ENCODE measurements at regions not wholly inside any gene's neighbourhood (a gene's known extent, or its start where the extent isn't known, plus 50 kb on each side); places are given as distances from the start of the nearest gene placed in this dataset.

DNA sequence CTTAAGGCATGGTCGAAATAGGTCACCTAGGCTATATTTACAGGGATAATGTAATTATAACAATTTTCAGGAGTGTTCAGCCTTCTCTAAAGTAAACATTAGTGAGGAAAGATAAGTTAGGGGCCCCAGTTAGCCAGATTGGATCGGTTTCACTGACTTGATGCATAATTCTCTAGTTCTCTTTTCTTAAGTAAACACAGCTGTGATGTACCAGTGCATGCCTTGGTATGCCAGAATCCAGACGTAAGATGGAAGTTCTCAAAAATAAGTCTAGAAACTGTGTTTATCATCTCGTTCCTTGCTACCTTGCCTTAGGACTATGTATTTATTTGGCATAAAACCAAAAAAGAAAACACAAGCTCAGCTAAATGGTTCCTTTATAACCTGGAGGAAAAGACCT, 442.2 kb upstream of the CLINT1 start:
- no peak for DNase-seq (ENCODE audit: low read depth)

DNA sequence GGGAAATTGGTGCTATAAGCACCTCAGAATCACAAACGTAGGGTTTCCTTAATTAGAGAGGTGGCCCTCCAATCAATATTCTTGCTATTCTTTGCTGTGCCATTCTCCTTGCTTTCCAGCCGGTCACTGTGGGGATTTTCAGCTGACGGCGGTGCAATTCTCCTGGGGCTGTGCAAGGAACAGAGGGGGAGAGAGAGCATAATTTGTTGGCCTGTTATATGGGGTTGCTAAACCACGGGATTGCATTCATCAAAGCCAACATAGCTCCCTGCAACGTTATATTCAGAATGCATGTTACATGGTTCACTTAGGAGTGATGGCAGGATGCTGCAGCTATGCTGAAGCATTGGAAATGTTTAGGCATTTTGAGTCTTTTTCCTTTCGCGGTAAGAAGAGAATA, 441.3 kb upstream of the CLINT1 start:
- no peak for DNase-seq (ENCODE audit: low read depth)

DNA sequence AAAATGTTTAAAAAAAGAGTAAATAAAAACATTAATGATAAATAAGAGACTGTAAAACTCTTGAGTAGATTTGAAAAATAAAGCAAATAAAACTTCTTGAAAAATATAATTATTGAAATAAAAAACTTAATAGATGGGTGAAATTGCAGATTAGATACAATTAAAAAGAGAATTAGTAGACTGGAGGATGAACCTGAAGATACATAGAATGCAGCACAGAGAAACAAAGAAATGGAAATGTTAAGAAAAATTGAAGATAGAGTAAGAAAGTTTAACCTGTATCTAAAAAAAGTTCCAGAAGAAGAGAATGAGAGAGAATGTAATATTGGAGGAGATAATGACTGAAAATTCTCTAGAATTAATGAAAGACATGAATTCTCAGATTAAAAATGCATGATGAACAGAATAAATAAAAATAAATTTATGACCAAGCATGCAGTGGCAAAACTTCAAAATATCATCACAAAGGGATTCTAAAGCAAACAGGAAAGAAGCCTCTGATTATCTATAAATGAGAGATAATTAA, 438.1 kb upstream of the CLINT1 start:
- no peak for DNase-seq (ENCODE audit: low read depth)

DNA sequence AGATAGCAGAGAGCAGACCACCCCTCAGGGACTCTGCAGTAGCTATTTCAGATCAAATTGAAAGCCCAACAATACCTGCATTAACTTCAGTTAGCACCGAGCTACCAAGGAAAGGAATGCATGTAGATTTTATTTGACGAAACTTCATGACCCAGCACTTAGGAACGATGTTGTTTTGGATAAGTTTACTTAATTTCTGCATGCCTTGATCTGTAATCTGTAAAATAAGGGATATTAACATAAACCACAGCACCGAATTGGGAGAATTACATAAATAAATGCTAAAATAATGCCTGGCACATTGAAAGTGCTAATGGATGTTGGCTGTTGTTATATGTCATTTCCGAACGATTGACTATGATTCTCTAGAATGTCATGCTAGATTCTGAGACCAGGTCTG, 435.8 kb upstream of the CLINT1 start:
- DNase-seq (ENCODE audit: low read depth): no peak

DNA sequence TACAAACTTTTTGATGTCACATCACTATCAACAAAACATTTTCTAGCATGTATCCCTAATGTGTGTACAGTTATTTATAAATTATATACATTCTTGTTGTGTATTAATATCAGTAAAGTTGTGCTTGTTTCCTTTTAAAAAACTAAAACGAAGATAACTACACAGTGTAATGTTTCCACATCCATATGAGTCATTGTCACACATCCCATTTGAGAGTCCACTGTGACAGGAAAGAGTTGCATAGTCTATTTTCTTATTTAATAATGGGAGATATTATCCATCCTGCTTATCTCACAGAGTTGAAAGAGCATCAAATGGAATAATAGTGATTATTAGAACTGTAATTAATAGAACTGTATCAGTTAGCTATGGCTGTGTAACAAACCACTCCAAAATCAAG, 434.0 kb upstream of the CLINT1 start:
- DNase-seq (ENCODE audit: low read depth): no peak

DNA sequence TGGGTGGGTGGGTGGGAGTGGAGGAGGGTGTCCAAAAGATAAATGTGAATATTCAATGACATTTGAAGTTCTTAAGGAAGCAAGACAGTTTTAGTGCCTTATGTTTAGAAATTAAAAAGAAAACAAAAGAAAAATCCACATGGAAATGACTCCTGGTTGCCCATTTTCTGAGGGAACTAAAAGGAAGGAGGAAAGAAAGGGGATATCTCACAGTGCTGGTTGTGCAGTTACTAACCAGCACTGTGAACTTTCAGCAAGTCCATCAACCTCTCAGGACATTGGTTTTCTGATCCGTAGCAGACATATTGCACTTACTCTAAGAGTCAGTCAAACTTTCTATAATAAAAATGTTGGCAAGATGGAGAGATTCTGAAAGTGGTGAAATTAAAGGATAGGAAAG, 431.0 kb upstream of the CLINT1 start:
- no peak for DNase-seq (ENCODE audit: low read depth)

DNA sequence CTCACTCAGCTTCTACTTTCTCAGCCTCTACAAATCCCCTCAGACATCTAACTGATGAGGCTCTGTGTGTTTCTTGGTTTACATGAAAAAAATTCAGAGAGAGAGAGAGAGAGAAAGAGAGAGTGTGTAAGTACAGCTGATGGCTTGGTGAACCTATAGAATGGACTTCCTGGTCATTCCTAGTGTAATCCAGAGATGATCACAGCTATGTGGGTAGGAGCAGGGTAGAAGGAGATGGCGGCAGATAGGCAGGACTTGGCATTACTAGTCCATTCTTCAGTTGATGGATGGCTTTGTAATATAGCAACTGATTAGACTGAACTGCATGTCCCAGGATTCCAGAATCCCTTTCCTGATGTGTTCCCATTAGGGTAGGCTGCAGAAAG, 429.3 kb upstream of the CLINT1 start:
- no peak for DNase-seq (ENCODE audit: low read depth)

DNA sequence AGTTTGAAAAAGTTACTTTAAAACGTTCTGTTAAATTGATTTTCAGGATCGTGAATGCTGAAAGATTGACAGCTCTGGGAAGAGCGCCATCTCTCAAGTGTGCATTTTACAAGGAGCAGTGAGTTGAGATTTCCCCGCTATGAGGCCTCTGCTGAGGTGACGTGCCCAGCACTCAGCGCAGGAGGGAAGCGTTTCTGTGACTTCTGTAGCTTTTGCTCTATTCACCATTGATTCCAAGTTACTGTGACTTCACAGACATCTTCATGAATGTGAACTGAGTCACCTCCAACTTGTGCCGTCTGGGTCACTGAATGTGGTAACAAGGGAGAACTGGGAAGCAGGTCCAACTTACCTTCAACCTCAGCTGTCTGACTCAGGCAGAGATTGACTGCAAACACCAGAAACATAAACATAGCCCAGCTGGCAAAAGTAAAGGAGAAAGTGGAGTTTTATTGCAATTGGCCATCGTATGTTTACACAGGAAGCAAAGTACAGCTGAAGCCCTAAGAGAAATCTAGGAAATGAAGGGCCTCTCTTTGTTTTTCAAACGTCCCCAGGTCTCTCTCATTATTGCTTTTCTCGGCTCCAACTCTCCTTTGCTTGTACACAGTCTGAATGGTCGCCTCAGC, 428.8 kb upstream of the CLINT1 start:
- no peak for DNase-seq (ENCODE audit: low read depth)

DNA sequence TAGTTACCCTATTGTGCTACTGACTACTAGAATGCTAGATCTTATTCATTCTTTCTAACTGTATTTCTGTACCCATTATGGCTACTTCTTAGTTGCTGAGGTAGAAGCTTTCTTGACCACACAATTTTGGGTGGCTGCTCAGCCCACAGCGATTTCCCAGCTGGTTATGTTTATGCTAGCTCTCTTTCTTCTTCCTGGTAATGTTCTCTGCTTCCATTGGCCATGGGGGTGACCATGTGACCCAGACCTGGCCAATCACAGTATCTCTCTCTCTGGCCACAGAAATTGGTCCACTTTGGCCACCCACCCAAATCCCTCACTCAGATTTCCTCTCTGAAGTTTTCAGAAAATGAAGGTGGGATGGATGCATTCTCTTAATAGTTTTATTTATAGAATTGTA, 427.9 kb upstream of the CLINT1 start:
- DNase-seq (ENCODE audit: low read depth): no peak

DNA sequence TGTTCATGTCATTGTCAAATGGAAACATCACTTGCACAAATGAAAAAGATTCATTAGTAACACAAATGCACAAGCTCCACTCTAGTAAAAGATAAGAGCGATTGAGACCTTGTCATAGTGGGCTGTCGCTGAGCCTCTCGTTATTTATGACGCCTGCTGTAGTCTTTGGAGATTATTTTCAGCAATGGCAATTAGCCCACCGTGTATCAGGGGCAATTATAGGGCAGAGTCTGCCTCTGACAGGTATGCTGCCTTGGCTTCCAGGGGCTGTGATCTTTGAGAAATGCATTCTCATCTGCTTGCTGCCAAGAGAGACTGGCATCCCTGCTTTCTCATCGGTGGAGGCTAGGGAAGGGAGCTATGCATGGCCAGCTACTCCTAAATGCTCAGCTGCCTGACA, 426.8 kb upstream of the CLINT1 start:
- DNase-seq (ENCODE audit: low read depth): no peak

DNA sequence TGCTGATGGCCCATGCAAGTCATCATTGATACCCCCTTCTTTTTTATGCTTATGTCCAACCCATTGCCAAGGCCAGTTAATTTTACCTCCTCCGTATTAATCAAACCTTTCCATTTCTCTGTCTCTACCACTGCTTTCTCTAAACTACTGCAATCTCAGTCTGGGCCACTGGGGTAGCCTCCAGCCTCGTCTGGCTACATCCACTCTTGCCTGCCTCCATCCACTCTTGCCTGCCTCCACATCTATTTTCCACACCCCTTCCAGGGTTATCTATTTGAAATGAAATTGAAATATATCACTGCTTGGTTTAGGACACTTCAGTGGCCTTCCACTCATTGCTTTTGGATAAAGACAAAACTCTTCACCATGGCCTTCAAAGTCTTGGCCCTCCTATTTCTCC, 425.3 kb upstream of the CLINT1 start:
- DNase-seq (ENCODE audit: low read depth): no peak

DNA sequence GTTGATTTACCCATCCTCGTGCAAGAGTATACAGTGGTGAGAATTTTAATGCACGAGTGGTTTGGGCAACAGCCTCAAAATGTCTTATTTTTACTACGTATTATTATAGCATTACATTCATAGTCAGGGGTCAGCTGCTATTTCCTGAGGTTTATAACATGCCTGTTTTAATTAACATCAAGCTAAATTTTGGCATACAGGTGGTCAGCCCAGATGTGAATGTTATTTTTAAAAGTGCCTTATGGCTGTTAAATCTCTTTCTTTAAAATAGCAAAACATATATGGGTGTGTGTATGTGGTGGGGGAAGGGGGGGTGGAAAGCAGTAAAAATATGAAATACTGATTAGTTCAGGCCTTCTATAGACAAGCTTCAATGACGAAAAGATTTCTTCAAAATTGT, 424.5 kb upstream of the CLINT1 start:
- no peak for DNase-seq (ENCODE audit: low read depth)

DNA sequence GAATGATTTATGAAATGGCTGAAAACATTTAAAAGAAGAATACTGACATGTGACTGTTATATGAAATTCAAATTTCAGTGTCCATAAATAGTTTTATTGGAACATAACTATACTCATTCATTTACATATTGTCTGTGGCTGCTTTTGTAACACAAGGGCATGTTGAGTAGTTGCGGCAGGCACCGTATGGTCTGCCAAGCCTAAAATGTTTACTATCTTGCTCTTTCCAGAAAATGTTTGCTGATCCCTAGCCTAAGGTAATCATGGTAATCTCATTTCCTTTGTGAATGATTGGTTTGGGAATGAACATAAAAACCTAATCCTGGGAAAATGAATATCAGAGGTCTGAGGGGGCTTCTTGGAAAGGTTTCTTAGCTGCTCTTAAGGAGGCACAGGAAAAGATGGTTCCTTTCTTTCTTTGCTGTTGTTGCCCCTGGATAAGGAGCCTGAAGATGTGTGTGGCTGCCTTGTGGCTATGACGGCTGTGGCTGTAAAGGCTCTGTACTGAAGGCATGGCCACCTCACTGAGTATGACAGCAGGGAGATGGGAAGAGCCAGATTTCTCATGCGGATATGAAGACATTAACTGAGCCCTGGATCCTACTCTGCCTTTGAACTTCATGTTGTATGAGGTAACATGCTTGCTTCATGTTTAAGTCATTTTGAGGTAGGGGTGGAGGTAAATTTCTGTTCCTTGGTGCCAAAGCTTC, 419.4 kb upstream of the CLINT1 start:
- DNase-seq (ENCODE audit: low read depth): no peak

DNA sequence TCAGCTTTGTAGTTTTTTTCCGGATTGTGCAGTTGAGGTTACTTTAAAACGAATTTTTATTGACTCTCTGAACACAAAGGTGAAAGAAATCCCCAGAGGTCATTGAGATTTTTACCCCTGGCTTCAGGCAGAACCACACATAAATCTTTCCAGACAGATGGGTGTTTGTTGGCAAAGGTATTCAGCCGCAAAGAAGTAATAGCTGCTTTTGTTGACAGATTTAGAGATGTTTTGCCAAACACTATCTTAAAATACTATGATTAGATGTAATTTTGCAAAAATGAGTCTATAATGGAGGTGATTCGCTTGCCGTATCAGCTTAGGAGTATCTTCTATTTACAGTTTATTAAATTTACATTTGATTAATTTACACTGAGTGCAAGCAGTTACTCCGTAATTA, 418.3 kb upstream of the CLINT1 start:
- no peak for DNase-seq (ENCODE audit: low read depth)

DNA sequence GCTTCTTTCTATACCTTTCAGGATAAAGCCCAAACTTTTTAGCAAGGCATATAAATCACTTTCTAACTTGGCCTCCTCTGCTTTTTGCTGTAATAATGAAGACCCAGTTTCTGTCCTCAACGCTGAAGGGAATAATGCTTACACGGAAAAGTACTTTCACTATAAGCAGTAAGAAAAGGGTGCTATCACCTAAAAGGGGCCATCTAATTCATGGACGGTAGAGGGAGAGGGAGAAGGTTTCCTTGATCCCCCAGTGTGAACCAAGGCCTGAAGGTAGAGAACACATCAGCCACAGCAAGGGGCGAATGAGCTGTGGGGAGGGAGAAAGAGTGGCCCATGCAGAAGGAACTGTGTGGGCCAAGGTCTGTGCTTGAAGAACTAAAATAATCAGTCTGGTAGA, 417.7 kb upstream of the CLINT1 start:
- DNase-seq (ENCODE audit: low read depth): no peak

DNA sequence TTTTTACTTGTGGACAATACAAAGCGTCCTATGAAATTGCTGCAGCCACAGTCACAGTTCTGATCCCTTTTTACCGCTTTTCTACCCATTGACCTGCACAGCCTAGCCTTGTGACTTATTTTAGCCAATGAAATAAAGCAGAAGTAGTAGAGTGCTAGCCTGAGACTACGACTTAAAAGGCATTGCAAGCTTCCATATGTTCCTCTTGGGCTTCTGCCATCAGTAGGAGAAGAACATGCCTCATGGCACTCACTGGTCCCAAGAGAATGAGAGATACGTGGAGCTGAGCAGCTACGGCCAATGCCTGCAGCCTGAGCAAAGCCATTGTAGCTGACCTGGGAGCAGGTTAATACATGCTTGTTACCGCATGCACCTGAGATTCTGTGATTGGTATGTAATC, 416.6 kb upstream of the CLINT1 start:
- DNase-seq (ENCODE audit: low read depth): no peak

DNA sequence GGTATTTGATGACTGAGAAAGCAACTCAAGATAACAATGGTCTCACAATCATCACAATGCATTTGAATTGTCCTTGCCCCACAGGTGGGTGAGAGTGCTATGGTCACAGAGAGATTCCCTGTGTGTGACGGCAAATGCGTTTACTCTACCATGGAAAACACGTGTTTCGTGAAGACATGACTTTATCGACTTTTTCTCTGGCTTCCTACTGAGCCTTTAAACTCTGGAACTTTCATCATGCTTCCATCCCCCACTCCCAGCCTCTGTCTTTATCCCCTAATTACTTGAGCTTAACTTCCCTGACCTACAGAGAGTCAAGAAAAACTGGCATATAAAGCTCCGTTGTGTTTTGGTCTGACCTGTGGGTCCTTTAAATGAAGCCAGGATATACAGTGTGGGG, 414.1 kb upstream of the CLINT1 start:
- DNase-seq (ENCODE audit: low read depth): no peak

DNA sequence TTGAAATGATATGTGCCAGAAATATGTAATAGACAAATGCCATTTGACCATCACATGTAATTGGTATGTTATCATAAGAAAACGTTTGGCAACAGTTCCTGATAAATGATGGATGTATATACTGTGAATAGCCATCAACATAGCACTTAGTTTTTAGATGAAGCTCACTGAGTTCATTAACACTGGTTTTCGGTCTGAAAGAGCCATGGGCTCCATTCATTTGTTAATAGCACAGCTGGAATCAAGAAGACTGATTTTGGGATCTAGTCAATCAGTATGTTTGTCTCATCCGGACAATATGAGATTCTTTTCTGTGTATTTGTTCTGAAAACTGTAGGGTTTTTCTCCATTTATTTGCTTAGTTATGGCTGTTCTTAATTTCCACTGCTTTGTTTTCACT, 413.5 kb upstream of the CLINT1 start:
- no peak for DNase-seq (ENCODE audit: low read depth)

DNA sequence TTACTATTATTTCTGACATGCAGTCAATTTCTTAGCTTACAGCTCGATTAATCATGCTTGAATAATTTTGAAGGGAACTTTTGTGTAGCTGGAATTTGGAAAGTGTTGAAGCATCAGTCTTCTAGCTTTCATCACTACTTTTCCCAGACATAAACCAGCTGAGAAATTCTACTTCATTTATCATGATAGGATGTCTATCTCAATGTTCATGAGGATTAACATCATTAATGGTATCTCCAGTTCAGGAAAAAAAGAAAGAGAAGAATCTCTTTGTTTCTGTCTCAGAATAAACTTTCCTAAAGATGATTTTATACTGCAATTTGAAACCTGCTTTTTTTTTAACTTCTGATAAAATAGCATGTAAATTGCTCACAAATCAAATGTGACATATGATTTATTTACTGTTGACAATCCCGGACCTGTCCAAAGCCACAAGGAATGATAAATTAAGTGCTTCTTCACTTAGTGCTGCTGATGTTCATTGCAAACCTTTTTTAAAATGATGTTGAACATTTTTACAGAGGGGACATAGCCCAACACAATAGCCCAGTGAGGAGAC, 412.1 kb upstream of the CLINT1 start:
- no peak for DNase-seq (ENCODE audit: low read depth)

DNA sequence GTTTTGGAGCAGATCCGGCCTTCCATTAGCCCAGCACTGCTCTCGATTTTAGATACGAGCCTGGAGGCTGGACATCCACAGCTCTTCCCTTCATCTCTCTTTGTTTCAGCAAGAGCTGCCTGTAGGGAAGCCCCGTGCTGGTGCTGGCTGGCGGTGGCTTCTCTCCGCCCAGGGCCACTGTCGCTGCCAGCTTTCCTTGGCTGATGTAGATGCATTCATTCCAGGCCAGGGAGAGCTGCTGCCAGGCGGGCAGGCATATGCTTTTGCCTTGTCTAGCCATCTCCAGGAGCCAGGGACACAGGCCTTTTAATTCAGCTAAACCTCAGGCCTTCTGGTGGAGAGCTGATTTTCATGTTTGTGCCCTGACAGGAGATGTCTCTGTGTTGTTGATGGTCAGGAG, 409.3 kb upstream of the CLINT1 start:
- DNase-seq (ENCODE audit: low read depth): no peak

DNA sequence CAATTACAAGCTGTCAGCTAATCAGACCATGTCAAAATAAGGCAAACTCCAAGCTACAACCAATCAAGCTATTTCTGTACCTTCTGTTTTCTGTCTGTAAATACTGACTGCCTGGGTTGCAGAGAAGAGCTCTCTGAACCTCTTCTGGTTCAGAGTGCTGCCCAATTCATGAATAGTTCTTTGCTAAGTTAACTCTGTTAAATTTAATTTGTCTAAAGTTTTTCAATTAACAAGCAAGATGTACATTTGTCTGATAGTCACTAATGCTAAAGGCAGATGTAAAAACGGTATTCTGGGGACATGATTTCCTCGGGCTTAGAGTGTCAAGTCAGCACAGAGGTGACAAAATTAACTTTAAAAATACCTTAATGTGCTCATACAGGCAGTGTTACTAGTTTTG, 408.3 kb upstream of the CLINT1 start:
- no peak for DNase-seq (ENCODE audit: low read depth)

DNA sequence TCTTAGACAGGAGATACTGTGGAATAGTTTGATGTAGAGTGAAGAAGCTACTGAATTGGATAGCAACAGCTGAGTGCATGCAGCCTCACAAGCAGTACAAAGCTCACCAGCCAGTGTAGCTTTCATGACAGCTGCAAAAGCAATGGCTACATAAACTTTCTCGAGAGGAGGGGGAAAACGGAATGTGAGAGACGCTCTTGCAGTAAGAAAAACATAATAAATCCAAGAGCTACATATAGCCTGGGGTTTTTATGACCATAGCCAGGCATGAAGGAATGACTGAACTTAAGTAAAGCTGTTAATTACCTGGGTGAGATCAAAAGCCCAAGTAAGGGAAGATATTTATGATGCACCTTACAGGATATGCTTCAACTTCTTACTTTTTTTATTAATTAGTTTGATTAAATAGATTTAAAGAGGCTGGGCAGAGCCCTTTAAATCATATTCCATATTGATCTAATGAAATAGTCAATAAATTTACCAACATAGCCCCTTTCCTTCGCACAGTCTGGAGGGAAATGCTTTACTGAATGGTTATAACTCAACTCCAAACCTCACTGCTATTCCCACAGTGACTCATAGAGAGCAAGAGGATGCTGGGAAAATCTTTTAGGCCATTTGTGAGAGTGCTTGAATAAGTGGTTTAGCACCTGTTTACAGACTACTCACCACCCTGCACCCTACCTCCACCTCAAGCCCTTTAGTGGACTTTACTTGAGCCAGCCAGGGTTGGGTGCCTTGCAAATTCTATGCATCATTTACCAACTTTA, 407.2 kb upstream of the CLINT1 start:
- no peak for DNase-seq (ENCODE audit: low read depth)

DNA sequence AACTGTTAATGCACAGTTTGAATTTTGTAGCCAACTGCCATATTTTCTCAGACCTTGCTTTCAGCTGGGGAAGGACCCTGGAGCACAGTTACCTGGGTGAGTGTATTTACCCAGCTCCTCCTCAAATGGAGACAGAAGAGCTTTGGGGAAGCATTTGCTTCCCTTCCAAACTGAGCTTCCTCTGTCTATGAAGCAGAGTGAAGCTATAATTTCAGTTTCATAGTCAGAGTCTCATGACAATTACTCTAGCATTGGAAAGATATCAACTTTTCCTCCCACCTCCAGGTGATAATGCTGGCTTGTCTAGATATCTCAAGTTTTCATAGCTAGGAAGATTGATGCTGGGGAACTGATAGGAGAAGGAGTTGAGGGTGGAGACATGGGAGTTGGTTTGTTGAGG, 406.4 kb upstream of the CLINT1 start:
- no peak for DNase-seq (ENCODE audit: low read depth)

All from stimulated activated CD8-positive, alpha-beta memory T cell treated with anti-CD3 and anti-CD28 coated beads, Interleukin-15, amount 100 ng/mL, for 24 hours (primary cell).